Gastroesophageal sphincter (tissue), 4 donors: ENCODE measurements at regions not wholly inside any gene's neighbourhood (a gene's known extent, or its start where the extent isn't known, plus 50 kb on each side); places are given as distances from the start of the nearest gene placed in this dataset.

Source experiments
- ATAC-seq: fragments of 150-250 bp; one replicate; pipeline ENCODE4 v1.9.1; 2016; ENCODE audit warnings: mild to moderate bottlenecking, moderate library complexity
- H3K27ac ChIP-seq, 4 donors: fragments of 200-600 bp; sonication (generic) in 3 of 4; 1 replicate in 3 of 4; 2 replicates in 1 of 4; pipeline ENCODE4 v1.5.1; 2016 to 2019
- H3K27me3 ChIP-seq: fragments of 200-600 bp; sonication (generic); one replicate; pipeline ENCODE4 v1.5.1; 2019
- H3K36me3 ChIP-seq, 2 donors: fragments of 200-600 bp; sonication (generic); one replicate each; pipeline ENCODE4 v1.5.1; 2019; ENCODE audit warnings: control low read depth in 1 of 2
- H3K4me1 ChIP-seq, 3 donors: fragments of 200-600 bp; sonication (generic); 1 replicate in 2 of 3; 2 replicates in 1 of 3; pipeline ENCODE4 v1.5.1; 2016 to 2019; ENCODE audit warnings: control low read depth in 2 of 3
- H3K4me3 ChIP-seq, 2 donors: fragments of 200-600 bp; sonication (generic); one replicate each; pipeline ENCODE4 v1.5.1; 2019; ENCODE audit warnings: mild to moderate bottlenecking in 1 of 2, moderate library complexity in 1 of 2
- H3K9me3 ChIP-seq, 3 donors: fragments of 200-600 bp; sonication (generic); one replicate each; pipeline ENCODE4 v1.5.1; 2017 to 2019; ENCODE audit warnings: control low read depth in 2 of 3
- CTCF ChIP-seq, 4 experiments: fragments of 200-600 bp in 2 of 4; fragments of 450-650 bp in 2 of 4; sonication (generic) in 1 of 4; IDR thresholded peaks; one replicate each; pipeline ENCODE4 v1.5.1; 2017 to 2019; ENCODE audit warnings: antibody characterized with exemption in 4 of 4, mild to moderate bottlenecking in 2 of 4, moderate library complexity in 2 of 4
- EP300 ChIP-seq: sonication (generic); formaldehyde crosslinking; IDR thresholded peaks from one replicate; pipeline ENCODE4 v1.6.1; 2017; ENCODE audit warnings: antibody characterized with exemption, mild to moderate bottlenecking
- POLR2A ChIP-seq, 2 donors: fragments of 450-650 bp; IDR thresholded peaks; one replicate each; pipeline ENCODE4 v1.6.1; 2017; ENCODE audit warnings: antibody characterized with exemption in 2 of 2, mild to moderate bottlenecking in 2 of 2, moderate library complexity in 1 of 2
- POLR2AphosphoS5 ChIP-seq: sonication (generic); formaldehyde crosslinking; IDR thresholded peaks from one replicate; pipeline ENCODE4 v1.6.1; 2017; ENCODE audit warnings: antibody characterized with exemption
- WGBS, 2 donors: methylation state at CpG; one replicate each; pipeline ENCODE4 v1.1.5; 2018; ENCODE audit warnings: low coverage in 1 of 2; 5-methylcytosine and 5-hydroxymethylcytosine counted together

- TF ChIP-seq POLR2A (IDR thresholded peaks at IDR 0.05) = no peak
- no peak for TF ChIP-seq EP300
- TF ChIP-seq CTCF (IDR thresholded peaks at IDR 0.05) = no peak
- no peak for TF ChIP-seq POLR2AphosphoS5
- no peaks in the 10 kb centered on the region for H3K27me3 ChIP-seq
- H3K9me3 ChIP-seq = no peaks in the 10 kb centered on the region
- H3K27ac ChIP-seq = no peak overlapping the region
- H3K4me1 ChIP-seq = no peaks in the 10 kb centered on the region
- no peak overlapping the region for H3K4me3 ChIP-seq
- ATAC-seq = no peak
- no peaks in the 10 kb centered on the region for H3K36me3 ChIP-seq
- WGBS, 2 donors = 85 to 91% methylated on average over 5 to 6 of the region's 6 CpGs
Observed at GRCh38 chr4:181677621-181678020, 565.6 kb upstream of the TENM3 start.

- H3K4me1 ChIP-seq = no peaks in the 10 kb centered on the region
- no peaks in the 10 kb centered on the region for H3K9me3 ChIP-seq
- ATAC-seq = no peak
- TF ChIP-seq EP300 (no peak), POLR2AphosphoS5 (no peak), CTCF (IDR thresholded peaks at IDR 0.05) (no peak), POLR2A (IDR thresholded peaks at IDR 0.05) (no peak)
- H3K36me3 ChIP-seq = no peaks in the 10 kb centered on the region
- H3K27ac ChIP-seq = no peak overlapping the region
- H3K4me3 ChIP-seq = no peak overlapping the region
- 71 to 76% methylated on average over 3 of the region's 3 CpGs for WGBS, 2 donors
- no peaks in the 10 kb centered on the region for H3K27me3 ChIP-seq
Observed at GRCh38 chr4:181679754-181680153, 563.4 kb upstream of the TENM3 start.

- no peak for ATAC-seq
- no peaks in the 10 kb centered on the region for H3K27me3 ChIP-seq
- H3K4me3 ChIP-seq = no peak overlapping the region
- H3K4me1 ChIP-seq = no peaks in the 10 kb centered on the region
- H3K9me3 ChIP-seq = no peaks in the 10 kb centered on the region
- no peaks in the 10 kb centered on the region for H3K36me3 ChIP-seq
- TF ChIP-seq EP300 (no peak), POLR2AphosphoS5 (no peak), CTCF (IDR thresholded peaks at IDR 0.05) (no peak), POLR2A (IDR thresholded peaks at IDR 0.05) (no peak)
- 69 to 85% methylated on average over 3 of the region's 3 CpGs for WGBS, 2 donors
- no peak overlapping the region for H3K27ac ChIP-seq
Observed at GRCh38 chr4:181682367-181683047, 560.7 kb upstream of the TENM3 start.

- H3K4me3 ChIP-seq = no peak overlapping the region
- H3K36me3 ChIP-seq = no peaks in the 10 kb centered on the region
- TF ChIP-seq CTCF (IDR thresholded peaks at IDR 0.05) (no peak), POLR2AphosphoS5 (no peak), POLR2A (IDR thresholded peaks at IDR 0.05) (no peak), EP300 (no peak)
- ATAC-seq = no peak
- no peaks in the 10 kb centered on the region for H3K27me3 ChIP-seq
- H3K4me1 ChIP-seq = no peaks in the 10 kb centered on the region
- H3K9me3 ChIP-seq = no peaks in the 10 kb centered on the region
- 66 to 100% methylated on average over 1 to 2 of the region's 2 CpGs for WGBS, 2 donors
- no peak overlapping the region for H3K27ac ChIP-seq
Observed at GRCh38 chr4:181684310-181684709, 558.9 kb upstream of the TENM3 start.

- Histone ChIP-seq H3K27ac (no peak overlapping the region), H3K4me1 (no peaks in the 10 kb centered on the region), H3K36me3 (no peaks in the 10 kb centered on the region), H3K4me3 (no peak overlapping the region), H3K27me3 (no peaks in the 10 kb centered on the region), H3K9me3 (no peaks in the 10 kb centered on the region)
- ATAC-seq = no peak
- TF ChIP-seq POLR2AphosphoS5 (no peak), EP300 (no peak), POLR2A (IDR thresholded peaks at IDR 0.05) (no peak), CTCF (IDR thresholded peaks at IDR 0.05) (no peak)
- WGBS, 2 donors = 69 to 100% methylated on average over 1 to 2 of the region's 2 CpGs
Observed at GRCh38 chr4:181685461-181685860, 557.7 kb upstream of the TENM3 start.
